ENCODE measurements at regions not wholly inside any gene's neighbourhood (a gene's known extent, or its start where the extent isn't known, plus 50 kb on each side); places are given as distances from the start of the nearest gene placed in this dataset.

- no peak for DNase-seq
- peaks cover 7% of the 10 kb centered on the region; the same call in 1 of the 2 replicates for H3K4me1 ChIP-seq (ENCODE audit: insufficient read depth, low read length)
- POLR2A ChIA-PET (ENCODE audit: unreplicated experiment) = no interaction called here
- ATAC-seq = no peak
- no peak overlapping the region for H3K4me2 ChIP-seq (ENCODE audit: low read length)
- no peak overlapping the region for H2AFZ ChIP-seq (ENCODE audit: low read length)
- H3K9ac ChIP-seq (ENCODE audit: low read length) = no peak overlapping the region
- no peak overlapping the region for H3K27ac ChIP-seq (ENCODE audit: low read length)
- no peaks in the 10 kb centered on the region for H3K9me3 ChIP-seq (ENCODE audit: low read length)
- intact Hi-C loops (cut with micrococcal nuclease) = no loop called here
- H4K20me1 ChIP-seq (ENCODE audit: low read length) = no peaks in the 10 kb centered on the region
- BruUV-seq (replicated peaks) = no TSS peak
- no peak; the same call in 1 of the 2 replicates for TF ChIP-seq CTCF (conservative IDR thresholded peaks at IDR 0.05; ENCODE audit: low read depth, low read length)
- H3K79me2 ChIP-seq (ENCODE audit: low read length) = no peaks in the 10 kb centered on the region
- CTCF ChIA-PET = no interaction called here
- no peak overlapping the region for H3K4me3 ChIP-seq (ENCODE audit: low read length)
- no peaks in the 10 kb centered on the region for H3K27me3 ChIP-seq (ENCODE audit: low read length)
- no peaks in the 10 kb centered on the region for H3K36me3 ChIP-seq (ENCODE audit: low read depth, low read length)
- H3F3A ChIP-seq (ENCODE audit: low read length, unreplicated experiment) = no peaks in the 10 kb centered on the region
- no peaks in the 10 kb centered on the region for H3K9me2 ChIP-seq (replicated peaks; ENCODE audit: low read length)
Measured at GRCh38 chr12:42823679-42824078, 234.1 kb upstream of the PRICKLE1 start.

GRCh38 chr12:42819846-42820245 lies 230.3 kb upstream of the PRICKLE1 start:
- no peaks in the 10 kb centered on the region for H3K79me2 ChIP-seq (ENCODE audit: low read length)
- no peaks in the 10 kb centered on the region for H3K9me2 ChIP-seq (replicated peaks; ENCODE audit: low read length)
- no peak overlapping the region for H3K4me3 ChIP-seq (ENCODE audit: low read length)
- no peak overlapping the region for H2AFZ ChIP-seq (ENCODE audit: low read length)
- no peaks in the 10 kb centered on the region for H3K4me1 ChIP-seq (ENCODE audit: insufficient read depth, low read length)
- no peaks in the 10 kb centered on the region for H3K36me3 ChIP-seq (ENCODE audit: low read depth, low read length)
- no peak overlapping the region for H3K9ac ChIP-seq (ENCODE audit: low read length)
- DNase-seq = no peak
- TF ChIP-seq EZH2phosphoT487 (IDR thresholded peaks at IDR 0.05; ENCODE audit: borderline replicate concordance, low read length) (no peak), EZH2 (IDR thresholded peaks at IDR 0.05; ENCODE audit: low read length, unreplicated experiment) (no peak), CTCF (conservative IDR thresholded peaks at IDR 0.05; ENCODE audit: low read depth, low read length) (no peak)
- intact Hi-C loops (cut with micrococcal nuclease) = no loop called here
- H3K27ac ChIP-seq (ENCODE audit: low read length) = no peak overlapping the region
- H3K9me3 ChIP-seq (ENCODE audit: low read length) = no peaks in the 10 kb centered on the region
- no peaks in the 10 kb centered on the region for H3K27me3 ChIP-seq (ENCODE audit: low read length)
- H3F3A ChIP-seq (ENCODE audit: low read length, unreplicated experiment) = no peaks in the 10 kb centered on the region
- no TSS peak for BruUV-seq (replicated peaks)
- no peaks in the 10 kb centered on the region for H4K20me1 ChIP-seq (ENCODE audit: low read length)
- ChIA-PET CTCF (no interaction called here), POLR2A (ENCODE audit: unreplicated experiment) (interaction anchor here (0.6 kb wide), 1 partner anchor 110 kb away, joined by 6 read pairs; no protein-coding TSS in a partner anchor)
- no peak for ATAC-seq
- H3K4me2 ChIP-seq (ENCODE audit: low read length) = no peak overlapping the region

GRCh38 chr12:42815068-42815467 lies 225.5 kb upstream of the PRICKLE1 start:
- H2AFZ ChIP-seq (ENCODE audit: low read length) = no peak overlapping the region
- no peaks in the 10 kb centered on the region for H4K20me1 ChIP-seq (ENCODE audit: low read length)
- DNase-seq (no peak), ATAC-seq (no peak)
- H3K27me3 ChIP-seq (ENCODE audit: low read length) = no peaks in the 10 kb centered on the region
- H3K36me3 ChIP-seq (ENCODE audit: low read depth, low read length) = no peaks in the 10 kb centered on the region
- H3K4me3 ChIP-seq (ENCODE audit: low read length) = no peak overlapping the region
- no peaks in the 10 kb centered on the region for H3K9me3 ChIP-seq (ENCODE audit: low read length)
- POLR2A ChIA-PET (ENCODE audit: unreplicated experiment) = no interaction called here
- intact Hi-C loops (cut with micrococcal nuclease) = no loop called here
- CTCF ChIA-PET = no interaction called here
- H3F3A ChIP-seq (ENCODE audit: low read length, unreplicated experiment) = no peaks in the 10 kb centered on the region
- H3K4me2 ChIP-seq (ENCODE audit: low read length) = no peak overlapping the region
- no peaks in the 10 kb centered on the region for H3K79me2 ChIP-seq (ENCODE audit: low read length)
- H3K9me2 ChIP-seq (replicated peaks; ENCODE audit: low read length) = no peaks in the 10 kb centered on the region
- BruUV-seq (replicated peaks) = no TSS peak
- no peak for TF ChIP-seq CTCF (conservative IDR thresholded peaks at IDR 0.05; ENCODE audit: low read depth, low read length)
- no peak for TF ChIP-seq EZH2 (IDR thresholded peaks at IDR 0.05; ENCODE audit: low read length, unreplicated experiment)
- H3K4me1 ChIP-seq (ENCODE audit: insufficient read depth, low read length) = no peaks in the 10 kb centered on the region
- no peak overlapping the region for H3K27ac ChIP-seq (ENCODE audit: low read length)
- H3K9ac ChIP-seq (ENCODE audit: low read length) = no peak overlapping the region

Data from PC-3 (cell line).